Testis (tissue), 2 donors: ENCODE measurements at regions not wholly inside any gene's neighbourhood (a gene's known extent, or its start where the extent isn't known, plus 50 kb on each side); places are given as distances from the start of the nearest gene placed in this dataset.

Experiments
- DNase-seq: peaks from one replicate; pipeline ENCODE4 v3.0.0-alpha.2; 2019
- H3K27ac ChIP-seq, 2 donors: fragments of 200-600 bp; sonication (generic); one replicate each; pipeline ENCODE4 v1.5.1; 2019
- H3K27me3 ChIP-seq: fragments of 200-600 bp; sonication (generic); one replicate; pipeline ENCODE4 v1.5.1; 2019
- H3K36me3 ChIP-seq: fragments of 200-600 bp; sonication (generic); one replicate; pipeline ENCODE4 v1.5.1; 2017; ENCODE audit warnings: low read depth; ENCODE audit errors: missing control alignments
- H3K4me1 ChIP-seq: fragments of 200-600 bp; sonication (generic); one replicate; pipeline ENCODE4 v1.5.1; 2019
- H3K4me3 ChIP-seq, 2 donors: fragments of 200-600 bp; sonication (generic); one replicate each; pipeline ENCODE4 v1.5.1; 2017 to 2019
- H3K9me3 ChIP-seq: fragments of 200-600 bp; sonication (generic); one replicate; pipeline ENCODE4 v1.5.1; 2017
- POLR2A ChIP-seq: fragments of 450-650 bp; IDR thresholded peaks from one replicate; pipeline ENCODE4 v1.6.1; 2017; ENCODE audit warnings: antibody characterized with exemption, mild to moderate bottlenecking, moderate library complexity
- WGBS, 2 donors: methylation state at CpG; one replicate each; pipeline ENCODE4 v1.1.5; 2018; 5-methylcytosine and 5-hydroxymethylcytosine counted together
- intact Hi-C: fragments of 100-400 bp; cut with DNase I; formaldehyde crosslinking; loops from one replicate; pipeline ENCODE4 v1.15.1; 2023; ENCODE audit warnings: low total_unique reads
- TF ChIP-seq, protein P1 (sequence below), 3 experiments: fragments of 450-650 bp in 2 of 3; fragments of 200-600 bp in 1 of 3; sonication (generic) in 1 of 3; IDR thresholded peaks; one replicate each; pipeline ENCODE4 v1.5.1; 2016 to 2019; ENCODE audit warnings: antibody characterized with exemption in 3 of 3, mild to moderate bottlenecking in 2 of 3, moderate library complexity in 1 of 3

GRCh38 chr15:35876762-35877161 lies 330.8 kb upstream of the DPH6 start:
- no peak overlapping the region for H3K4me3 ChIP-seq
- no peak for TF ChIP-seq POLR2A
- H3K9me3 ChIP-seq: no peaks in the 10 kb centered on the region
- H3K27me3 ChIP-seq: no peaks in the 10 kb centered on the region
- H3K27ac ChIP-seq: no peak overlapping the region
- H3K4me1 ChIP-seq: no peaks in the 10 kb centered on the region
- H3K36me3 ChIP-seq: no peaks in the 10 kb centered on the region
- no peak for DNase-seq
- intact Hi-C loops: no loop called here
- WGBS, 2 donors: 61 to 62% methylated on average over 4 of the region's 4 CpGs

- no peak overlapping the region for H3K4me3 ChIP-seq
- no peak for TF ChIP-seq POLR2A
- TF ChIP-seq, protein P1, sequence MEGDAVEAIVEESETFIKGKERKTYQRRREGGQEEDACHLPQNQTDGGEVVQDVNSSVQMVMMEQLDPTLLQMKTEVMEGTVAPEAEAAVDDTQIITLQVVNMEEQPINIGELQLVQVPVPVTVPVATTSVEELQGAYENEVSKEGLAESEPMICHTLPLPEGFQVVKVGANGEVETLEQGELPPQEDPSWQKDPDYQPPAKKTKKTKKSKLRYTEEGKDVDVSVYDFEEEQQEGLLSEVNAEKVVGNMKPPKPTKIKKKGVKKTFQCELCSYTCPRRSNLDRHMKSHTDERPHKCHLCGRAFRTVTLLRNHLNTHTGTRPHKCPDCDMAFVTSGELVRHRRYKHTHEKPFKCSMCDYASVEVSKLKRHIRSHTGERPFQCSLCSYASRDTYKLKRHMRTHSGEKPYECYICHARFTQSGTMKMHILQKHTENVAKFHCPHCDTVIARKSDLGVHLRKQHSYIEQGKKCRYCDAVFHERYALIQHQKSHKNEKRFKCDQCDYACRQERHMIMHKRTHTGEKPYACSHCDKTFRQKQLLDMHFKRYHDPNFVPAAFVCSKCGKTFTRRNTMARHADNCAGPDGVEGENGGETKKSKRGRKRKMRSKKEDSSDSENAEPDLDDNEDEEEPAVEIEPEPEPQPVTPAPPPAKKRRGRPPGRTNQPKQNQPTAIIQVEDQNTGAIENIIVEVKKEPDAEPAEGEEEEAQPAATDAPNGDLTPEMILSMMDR (IDR thresholded peaks at IDR 0.05): no peak
- no peak for DNase-seq
- H3K9me3 ChIP-seq: no peaks in the 10 kb centered on the region
- 94 to 95% methylated on average over 3 of the region's 3 CpGs for WGBS, 2 donors
- H3K27ac ChIP-seq: no peak overlapping the region
- H3K4me1 ChIP-seq: no peaks in the 10 kb centered on the region
- H3K27me3 ChIP-seq: no peaks in the 10 kb centered on the region
- no peaks in the 10 kb centered on the region for H3K36me3 ChIP-seq
- intact Hi-C loops: no loop called here
These were observed 334.9 kb upstream of the DPH6 start for GRCh38 chr15:35880896-35881295.

DNA sequence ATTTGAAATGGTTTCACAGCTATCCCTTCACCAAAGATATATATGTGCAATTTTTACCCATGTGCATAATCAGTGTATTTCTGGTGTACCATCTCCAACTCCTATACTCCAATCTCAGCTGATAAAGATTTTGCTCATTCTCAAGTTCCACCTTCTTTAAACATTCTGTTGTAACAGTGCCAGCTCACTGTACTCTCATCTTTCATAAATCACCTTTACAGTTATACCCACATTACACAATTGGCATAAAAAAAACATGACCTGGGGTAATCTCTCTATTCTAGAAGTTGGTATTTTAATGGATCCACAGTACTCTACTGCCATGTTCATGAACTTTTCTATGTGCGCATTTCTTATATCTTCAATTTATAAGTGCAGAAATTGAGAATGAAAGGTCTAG lies 339.9 kb upstream of the DPH6 start:
- intact Hi-C loops: no loop called here
- Histone ChIP-seq H3K9me3 (no peaks in the 10 kb centered on the region), H3K4me1 (no peaks in the 10 kb centered on the region), H3K27ac (no peak overlapping the region), H3K27me3 (no peaks in the 10 kb centered on the region), H3K36me3 (no peaks in the 10 kb centered on the region), H3K4me3 (no peak overlapping the region)
- no peak for DNase-seq
- WGBS, 2 donors: 97% methylated on average over 1 of the region's 1 CpG
- TF ChIP-seq, protein P1 (IDR thresholded peaks at IDR 0.05): no peak
- TF ChIP-seq POLR2A: no peak

DNA sequence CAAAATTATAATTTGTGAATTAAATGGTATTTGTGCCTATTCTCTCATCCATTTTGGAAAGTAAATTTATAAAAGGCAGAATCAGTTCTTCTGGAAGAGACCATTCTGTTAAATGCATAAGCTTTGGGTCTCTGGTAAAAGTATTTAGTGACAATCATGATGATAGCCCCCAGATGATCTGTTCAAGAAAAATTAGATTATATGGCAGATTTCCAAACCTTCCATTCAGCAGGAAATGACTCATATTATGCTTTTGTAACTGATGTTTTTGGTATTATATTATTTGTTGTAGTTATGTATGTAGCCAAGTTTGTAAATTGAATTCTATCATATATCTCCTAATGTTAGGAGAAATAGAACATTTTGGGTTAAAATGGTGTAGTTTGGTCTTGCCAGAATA lies 340.8 kb upstream of the DPH6 start:
- Histone ChIP-seq H3K27ac (no peak overlapping the region), H3K27me3 (no peaks in the 10 kb centered on the region), H3K9me3 (no peaks in the 10 kb centered on the region), H3K36me3 (no peaks in the 10 kb centered on the region), H3K4me1 (no peaks in the 10 kb centered on the region), H3K4me3 (no peak overlapping the region)
- TF ChIP-seq, protein P1 (IDR thresholded peaks at IDR 0.05): no peak
- TF ChIP-seq POLR2A: no peak
- intact Hi-C loops: no loop called here
- DNase-seq: no peak

DNA sequence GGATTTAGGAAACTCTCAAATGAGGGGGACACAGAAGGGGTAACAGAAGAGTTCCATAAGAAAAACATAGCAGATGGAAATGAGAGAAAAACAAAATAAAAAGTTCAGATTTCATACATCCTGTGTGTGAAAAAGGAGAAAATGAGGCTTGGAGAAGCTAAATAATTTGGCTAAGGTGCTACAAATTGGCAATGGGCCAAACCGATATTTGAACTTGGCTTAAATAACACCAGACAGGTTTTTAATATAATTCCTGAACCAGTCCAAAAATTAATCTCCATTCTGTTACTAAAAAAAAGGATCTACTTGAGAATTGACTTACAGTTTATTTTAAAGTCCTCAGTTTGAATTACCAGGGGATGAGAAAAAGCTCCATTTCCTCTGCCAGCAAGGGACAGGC lies 342.9 kb upstream of the DPH6 start:
- TF ChIP-seq, protein P1 (IDR thresholded peaks at IDR 0.05): no peak
- TF ChIP-seq POLR2A: no peak
- 85 to 95% methylated on average over 1 of the region's 1 CpG for WGBS, 2 donors
- Histone ChIP-seq H3K9me3 (no peaks in the 10 kb centered on the region), H3K36me3 (no peaks in the 10 kb centered on the region), H3K27me3 (no peaks in the 10 kb centered on the region), H3K4me1 (no peaks in the 10 kb centered on the region), H3K27ac (no peak overlapping the region), H3K4me3 (no peak overlapping the region)
- no peak for DNase-seq
- intact Hi-C loops: no loop called here
